ENCODE measurements at regions not wholly inside any gene's neighbourhood (a gene's known extent, or its start where the extent isn't known, plus 50 kb on each side); places are given as distances from the start of the nearest gene placed in this dataset.

- peaks cover 13 to 54% of the 10 kb centered on the region in 2 donors for H3K4me1 ChIP-seq
- peak overlapping the region; percentile 66 to 93 for H3K27ac ChIP-seq
- H3K27me3 ChIP-seq, result no peaks in the 10 kb centered on the region
- TF ChIP-seq POLR2AphosphoS5 (IDR thresholded peaks at IDR 0.05) (no peak), CTCF (IDR thresholded peaks at IDR 0.05) (no peak), POLR2A (IDR thresholded peaks at IDR 0.05) (no peak)
- no peak overlapping the region for H3K4me3 ChIP-seq
- no peak for DNase-seq (ENCODE audit: low spot score in 2 of 2)
- no peaks in the 10 kb centered on the region for H3K36me3 ChIP-seq
- intact Hi-C loops (cut with DNase I; ENCODE audit: low total_unique reads), result no loop called here
- H3K9me3 ChIP-seq, result no peaks in the 10 kb centered on the region
These were observed 183.7 kb upstream of the KLF14 start for GRCh38 chr7:130917669-130918128.

GRCh38 chr7:130918129-130919052 lies 184.4 kb upstream of the KLF14 start:
- no peaks in the 10 kb centered on the region for H3K36me3 ChIP-seq
- intact Hi-C loops (cut with DNase I; ENCODE audit: low total_unique reads), result no loop called here
- H3K27me3 ChIP-seq, result no peaks in the 10 kb centered on the region
- DNase-seq (ENCODE audit: low spot score in 2 of 2), result no peak
- peaks cover 13 to 58% of the 10 kb centered on the region in 2 donors for H3K4me1 ChIP-seq
- peak overlapping the region; percentile 66 to 93 for H3K27ac ChIP-seq
- TF ChIP-seq POLR2AphosphoS5 (IDR thresholded peaks at IDR 0.05) (no peak), CTCF (IDR thresholded peaks at IDR 0.05) (no peak), POLR2A (IDR thresholded peaks at IDR 0.05) (no peak)
- H3K4me3 ChIP-seq, result no peak overlapping the region
- H3K9me3 ChIP-seq, result no peaks in the 10 kb centered on the region

- intact Hi-C loops (cut with DNase I; ENCODE audit: low total_unique reads), result no loop called here
- no peak for DNase-seq (ENCODE audit: low spot score in 2 of 2)
- Histone ChIP-seq H3K27me3 (no peaks in the 10 kb centered on the region), H3K9me3 (no peaks in the 10 kb centered on the region), H3K4me1 (peaks cover 17 to 53% of the 10 kb centered on the region in 2 donors), H3K36me3 (no peaks in the 10 kb centered on the region), H3K4me3 (no peak overlapping the region), H3K27ac (peak overlapping the region; percentile 6 to 93)
- TF ChIP-seq CTCF (IDR thresholded peaks at IDR 0.05), result no peak
- no peak for TF ChIP-seq POLR2A (IDR thresholded peaks at IDR 0.05)
- no peak for TF ChIP-seq POLR2AphosphoS5 (IDR thresholded peaks at IDR 0.05)
These were observed 185.5 kb upstream of the KLF14 start for GRCh38 chr7:130919316-130920103.

GRCh38 chr7:130920122-130920521 lies 186.1 kb upstream of the KLF14 start:
- Histone ChIP-seq H3K27me3 (no peaks in the 10 kb centered on the region), H3K4me3 (no peak overlapping the region), H3K27ac (peak overlapping the region; percentile 89 to 90), H3K9me3 (no peaks in the 10 kb centered on the region), H3K4me1 (peaks cover 18 to 47% of the 10 kb centered on the region in 2 donors), H3K36me3 (no peaks in the 10 kb centered on the region)
- TF ChIP-seq CTCF (IDR thresholded peaks at IDR 0.05), result no peak
- TF ChIP-seq POLR2AphosphoS5 (IDR thresholded peaks at IDR 0.05), result no peak
- TF ChIP-seq POLR2A (IDR thresholded peaks at IDR 0.05), result no peak
- intact Hi-C loops (cut with DNase I; ENCODE audit: low total_unique reads), result no loop called here
- no peak for DNase-seq (ENCODE audit: low spot score in 2 of 2)
